ENCODE measurements at regions not wholly inside any gene's neighbourhood (a gene's known extent, or its start where the extent isn't known, plus 50 kb on each side); places are given as distances from the start of the nearest gene placed in this dataset.
A peak's percentile ranks its signal among the peaks of the same experiment; 100 is the strongest.
"Not testable (repeated sequence)": the region's sequence is repeated elsewhere in the genome, so short reads cannot be mapped to it uniquely, and the experiment has no call there.

DNA sequence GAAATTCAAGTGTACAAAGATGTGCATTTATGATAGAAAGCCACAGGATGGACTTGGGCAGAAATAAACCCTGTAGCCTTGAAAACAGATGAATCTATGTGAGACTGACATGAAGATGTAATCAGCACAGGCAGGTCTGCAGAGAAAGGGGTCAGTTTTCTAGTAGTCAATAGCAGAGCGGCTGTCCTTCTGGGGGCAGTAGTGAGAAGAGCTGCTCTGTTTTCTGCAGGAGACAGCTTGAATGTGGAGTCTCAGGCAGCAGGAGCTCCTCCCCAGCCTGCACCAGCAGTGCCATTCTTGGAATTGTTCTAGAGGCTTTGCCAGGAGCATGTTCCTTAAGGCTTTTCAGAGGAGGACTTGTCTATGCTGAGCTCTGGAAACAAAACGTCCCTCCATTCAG lies 1524.4 kb downstream of the RPIA start:
- H3K9me2 ChIP-seq (replicated peaks; ENCODE audit: low read depth, low read length); H3K4me1 ChIP-seq (ENCODE audit: insufficient read depth, low read length, poor library complexity, severe bottlenecking); H3K79me2 ChIP-seq (ENCODE audit: insufficient read depth, low read length); H3K4me2 ChIP-seq (ENCODE audit: low read depth, low read length, poor library complexity, severe bottlenecking); H2AFZ ChIP-seq (ENCODE audit: low read length); H3K4me3 ChIP-seq (ENCODE audit: low read length, poor library complexity, severe bottlenecking); H4K20me1 ChIP-seq (ENCODE audit: insufficient read depth, low read length, poor library complexity, severe bottlenecking); H3K27me3 ChIP-seq (ENCODE audit: insufficient read depth, low read length, poor library complexity, severe bottlenecking); H3F3A ChIP-seq (ENCODE audit: low read depth); H3K9ac ChIP-seq (ENCODE audit: low read depth, low read length, poor library complexity, severe bottlenecking); H3K36me3 ChIP-seq (ENCODE audit: insufficient read depth, low read length); H3K9me3 ChIP-seq (ENCODE audit: insufficient read depth, low read depth, low read length): not testable (repeated sequence)
- peak; percentile 32 for TF ChIP-seq CTCF (conservative IDR thresholded peaks at IDR 0.05; ENCODE audit: low read length)

DNA sequence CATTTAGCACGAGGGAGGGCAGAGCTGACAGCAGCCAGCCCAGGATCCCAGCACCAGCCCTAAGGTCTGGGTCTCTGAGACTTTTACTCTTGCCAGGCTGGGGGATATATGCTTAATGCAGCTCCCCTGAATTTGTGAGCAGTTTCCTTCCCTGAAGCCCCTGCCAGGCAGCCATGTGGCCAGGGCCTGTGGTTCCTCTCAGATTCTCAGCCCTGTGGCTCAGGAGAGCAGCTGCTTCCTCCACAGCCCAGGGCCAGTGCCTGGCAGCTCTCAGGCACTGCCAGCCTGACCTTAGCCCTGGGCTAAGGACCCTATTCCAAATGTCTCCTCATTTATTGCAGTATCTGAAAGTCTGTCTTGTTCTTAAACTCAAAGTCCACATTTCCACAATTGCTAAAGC lies 1525.3 kb downstream of the RPIA start:
- not testable (repeated sequence) for H2AFZ ChIP-seq (ENCODE audit: low read length); H3K4me3 ChIP-seq (ENCODE audit: low read length, poor library complexity, severe bottlenecking); H3K36me3 ChIP-seq (ENCODE audit: insufficient read depth, low read length); H3K9me2 ChIP-seq (replicated peaks; ENCODE audit: low read depth, low read length); H3K27me3 ChIP-seq (ENCODE audit: insufficient read depth, low read length, poor library complexity, severe bottlenecking); H3K9me3 ChIP-seq (ENCODE audit: insufficient read depth, low read depth, low read length); H3K79me2 ChIP-seq (ENCODE audit: insufficient read depth, low read length); H3K9ac ChIP-seq (ENCODE audit: low read depth, low read length, poor library complexity, severe bottlenecking); H3K4me2 ChIP-seq (ENCODE audit: low read depth, low read length, poor library complexity, severe bottlenecking); H3K4me1 ChIP-seq (ENCODE audit: insufficient read depth, low read length, poor library complexity, severe bottlenecking); H4K20me1 ChIP-seq (ENCODE audit: insufficient read depth, low read length, poor library complexity, severe bottlenecking); H3F3A ChIP-seq (ENCODE audit: low read depth)

DNA sequence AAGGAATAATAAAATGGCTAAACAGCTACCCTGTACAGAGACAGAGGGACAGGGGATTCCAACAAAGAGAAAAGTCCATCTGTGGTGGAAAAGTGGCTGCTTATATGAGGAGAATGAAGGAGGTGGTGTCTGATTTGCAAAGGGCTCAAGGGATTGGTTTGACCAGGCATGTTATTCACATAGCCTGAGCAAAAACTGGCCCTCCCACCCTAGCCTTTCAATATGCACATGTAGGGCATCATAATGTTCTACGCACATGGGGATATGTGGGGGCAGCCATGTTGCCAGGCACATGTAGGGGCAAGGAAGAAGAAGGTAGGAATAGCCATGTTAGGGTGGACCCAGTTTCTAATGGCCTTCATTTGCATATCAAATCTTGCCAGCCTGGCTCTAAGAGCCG lies 1527.1 kb downstream of the RPIA start:
- not testable (repeated sequence) for H3K4me2 ChIP-seq (ENCODE audit: low read depth, low read length, poor library complexity, severe bottlenecking); H3K4me3 ChIP-seq (ENCODE audit: low read length, poor library complexity, severe bottlenecking); H3K79me2 ChIP-seq (ENCODE audit: insufficient read depth, low read length); H3F3A ChIP-seq (ENCODE audit: low read depth); H3K4me1 ChIP-seq (ENCODE audit: insufficient read depth, low read length, poor library complexity, severe bottlenecking); H3K36me3 ChIP-seq (ENCODE audit: insufficient read depth, low read length); H3K27me3 ChIP-seq (ENCODE audit: insufficient read depth, low read length, poor library complexity, severe bottlenecking); H3K9me3 ChIP-seq (ENCODE audit: insufficient read depth, low read depth, low read length); H3K9ac ChIP-seq (ENCODE audit: low read depth, low read length, poor library complexity, severe bottlenecking); H3K9me2 ChIP-seq (replicated peaks; ENCODE audit: low read depth, low read length); H2AFZ ChIP-seq (ENCODE audit: low read length); H4K20me1 ChIP-seq (ENCODE audit: insufficient read depth, low read length, poor library complexity, severe bottlenecking)

DNA sequence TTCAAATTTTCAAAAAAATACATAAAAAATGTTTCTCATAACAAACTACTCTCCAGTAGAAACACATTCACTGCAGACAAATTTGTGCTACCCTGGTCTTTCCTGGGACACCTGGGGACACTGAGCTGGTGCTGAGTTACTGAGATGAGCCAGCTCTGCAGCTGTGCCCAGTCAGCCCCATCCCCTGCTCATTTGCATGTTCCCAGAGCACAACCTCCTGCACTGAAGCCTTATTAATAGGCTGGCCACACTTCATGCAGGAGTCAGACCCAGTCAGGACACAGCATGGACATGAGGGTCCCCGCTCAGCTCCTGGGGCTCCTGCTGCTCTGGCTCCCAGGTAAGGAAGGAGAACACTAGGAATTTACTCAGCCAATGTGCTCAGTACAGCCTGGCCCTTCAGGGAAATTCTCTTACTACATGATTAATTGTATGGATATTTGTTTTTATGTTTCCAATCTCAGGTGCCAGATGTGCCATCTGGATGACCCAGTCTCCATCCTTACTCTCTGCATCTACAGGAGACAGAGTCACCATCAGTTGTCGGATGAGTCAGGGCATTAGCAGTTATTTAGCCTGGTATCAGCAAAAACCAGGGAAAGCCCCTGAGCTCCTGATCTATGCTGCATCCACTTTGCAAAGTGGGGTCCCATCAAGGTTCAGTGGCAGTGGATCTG lies 1529.3 kb downstream of the RPIA start:
- not testable (repeated sequence) for H3K4me1 ChIP-seq (ENCODE audit: insufficient read depth, low read length, poor library complexity, severe bottlenecking); H3K9me2 ChIP-seq (replicated peaks; ENCODE audit: low read depth, low read length); H3K27me3 ChIP-seq (ENCODE audit: insufficient read depth, low read length, poor library complexity, severe bottlenecking); H3K9ac ChIP-seq (ENCODE audit: low read depth, low read length, poor library complexity, severe bottlenecking); H3K9me3 ChIP-seq (ENCODE audit: insufficient read depth, low read depth, low read length); H3F3A ChIP-seq (ENCODE audit: low read depth); H3K36me3 ChIP-seq (ENCODE audit: insufficient read depth, low read length); H2AFZ ChIP-seq (ENCODE audit: low read length); H4K20me1 ChIP-seq (ENCODE audit: insufficient read depth, low read length, poor library complexity, severe bottlenecking); H3K4me2 ChIP-seq (ENCODE audit: low read depth, low read length, poor library complexity, severe bottlenecking); H3K79me2 ChIP-seq (ENCODE audit: insufficient read depth, low read length); H3K4me3 ChIP-seq (ENCODE audit: low read length, poor library complexity, severe bottlenecking)

- no peak overlapping the region for H3K4me3 ChIP-seq (ENCODE audit: low read length, poor library complexity, severe bottlenecking)
- no peaks in the 10 kb centered on the region for H3K36me3 ChIP-seq (ENCODE audit: insufficient read depth, low read length)
- no peaks in the 10 kb centered on the region for H3K9me3 ChIP-seq (ENCODE audit: insufficient read depth, low read depth, low read length)
- no peak overlapping the region for H3K9ac ChIP-seq (ENCODE audit: low read depth, low read length, poor library complexity, severe bottlenecking)
- H3F3A ChIP-seq (ENCODE audit: low read depth), result no peaks in the 10 kb centered on the region
- no peak overlapping the region for H2AFZ ChIP-seq (ENCODE audit: low read length)
- no peak for TF ChIP-seq CTCF (conservative IDR thresholded peaks at IDR 0.05; ENCODE audit: low read length)
- TF ChIP-seq EZH2phosphoT487 (IDR thresholded peaks at IDR 0.05; ENCODE audit: borderline replicate concordance), result no peak
- no peaks in the 10 kb centered on the region for H3K9me2 ChIP-seq (replicated peaks; ENCODE audit: low read depth, low read length)
- no peak overlapping the region for H3K4me2 ChIP-seq (ENCODE audit: low read depth, low read length, poor library complexity, severe bottlenecking)
- H4K20me1 ChIP-seq (ENCODE audit: insufficient read depth, low read length, poor library complexity, severe bottlenecking), result no peaks in the 10 kb centered on the region
- H3K79me2 ChIP-seq (ENCODE audit: insufficient read depth, low read length), result no peaks in the 10 kb centered on the region
- H3K4me1 ChIP-seq (ENCODE audit: insufficient read depth, low read length, poor library complexity, severe bottlenecking), result no peaks in the 10 kb centered on the region
- H3K27me3 ChIP-seq (ENCODE audit: insufficient read depth, low read length, poor library complexity, severe bottlenecking), result no peaks in the 10 kb centered on the region
Observed at GRCh38 chr2:90221300-90221651, 1529.8 kb downstream of the RPIA start.

DNA sequence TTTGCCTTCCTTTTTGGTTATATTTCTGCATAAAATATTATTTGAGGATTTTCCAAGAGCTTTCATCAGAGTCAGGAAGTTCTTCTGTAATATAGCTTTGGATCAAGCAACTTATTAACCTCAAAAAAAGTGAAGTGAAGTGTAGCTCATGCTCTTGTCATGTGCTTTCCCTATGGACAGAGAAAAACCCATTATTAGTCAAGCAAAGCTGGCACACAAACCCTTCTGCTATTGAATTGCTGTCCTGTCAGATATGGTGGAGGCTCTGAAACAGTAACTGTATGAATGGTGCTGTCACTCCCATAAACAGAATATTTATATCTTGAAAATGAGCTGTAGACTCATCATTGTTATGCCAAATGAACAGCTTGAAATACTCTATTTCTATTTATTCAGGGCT lies 1533.3 kb downstream of the RPIA start:
- not testable (repeated sequence) for H3K9me3 ChIP-seq (ENCODE audit: insufficient read depth, low read depth, low read length); H2AFZ ChIP-seq (ENCODE audit: low read length); H3K9me2 ChIP-seq (replicated peaks; ENCODE audit: low read depth, low read length); H3K79me2 ChIP-seq (ENCODE audit: insufficient read depth, low read length); H3K4me1 ChIP-seq (ENCODE audit: insufficient read depth, low read length, poor library complexity, severe bottlenecking); H3K36me3 ChIP-seq (ENCODE audit: insufficient read depth, low read length); H4K20me1 ChIP-seq (ENCODE audit: insufficient read depth, low read length, poor library complexity, severe bottlenecking); H3F3A ChIP-seq (ENCODE audit: low read depth); H3K4me2 ChIP-seq (ENCODE audit: low read depth, low read length, poor library complexity, severe bottlenecking); H3K27me3 ChIP-seq (ENCODE audit: insufficient read depth, low read length, poor library complexity, severe bottlenecking); H3K9ac ChIP-seq (ENCODE audit: low read depth, low read length, poor library complexity, severe bottlenecking); H3K4me3 ChIP-seq (ENCODE audit: low read length, poor library complexity, severe bottlenecking)
